ENCODE measurements at regions not wholly inside any gene's neighbourhood (a gene's known extent, or its start where the extent isn't known, plus 50 kb on each side); places are given as distances from the start of the nearest gene placed in this dataset.
"Not testable (repeated sequence)": the region's sequence is repeated elsewhere in the genome, so short reads cannot be mapped to it uniquely, and the experiment has no call there.

DNA sequence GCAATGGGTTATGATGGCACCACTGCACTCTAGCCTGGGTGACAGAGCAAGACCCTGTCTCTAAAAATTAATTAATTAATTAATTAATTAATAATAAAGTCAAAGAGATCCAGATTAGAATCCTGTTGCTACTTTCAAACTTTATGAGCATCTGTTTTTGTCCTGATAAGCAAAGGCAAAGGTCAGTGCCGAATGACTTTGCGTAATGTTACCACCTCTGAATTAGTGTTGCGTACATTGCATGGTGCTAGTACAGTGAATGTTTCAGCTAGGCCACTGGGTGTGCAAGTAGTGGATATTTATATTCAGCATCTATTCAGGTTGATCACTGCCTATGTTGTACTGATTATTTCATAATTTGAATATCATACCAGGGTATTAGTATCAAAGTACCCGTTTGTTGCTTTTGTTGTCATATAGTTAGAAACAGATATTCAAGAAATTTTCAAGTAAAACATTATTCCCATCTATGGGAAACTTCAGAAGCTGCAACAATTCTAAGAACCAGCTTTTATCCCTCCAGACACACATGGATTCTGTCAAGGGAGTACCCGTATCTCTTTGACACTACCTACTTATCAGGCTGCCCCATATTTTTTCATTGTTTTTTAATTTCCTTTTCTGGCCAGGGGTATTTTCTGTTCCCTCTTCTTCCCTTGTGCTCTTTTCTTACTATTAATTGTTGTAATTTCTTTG lies 127.1 kb upstream of the GRM7 start:
- Mint-ChIP-seq H3K36me3 (ENCODE audit: low read depth) (no peaks in the 10 kb centered on the region), H3K4me1 (no peaks in the 10 kb centered on the region), H3K9me3 (peaks cover 4% of the 10 kb centered on the region), H3K4me3 (no peak overlapping the region), H3K27me3 (no peaks in the 10 kb centered on the region), H3K27ac (no peak overlapping the region)
- ChIA-PET POLR2A (no interaction called here), CTCF (interaction anchor here (0.6 kb wide), 1 partner anchor 42 kb away, joined by 3 read pairs; no protein-coding TSS in a partner anchor)
- DNase-seq = no peak

DNA sequence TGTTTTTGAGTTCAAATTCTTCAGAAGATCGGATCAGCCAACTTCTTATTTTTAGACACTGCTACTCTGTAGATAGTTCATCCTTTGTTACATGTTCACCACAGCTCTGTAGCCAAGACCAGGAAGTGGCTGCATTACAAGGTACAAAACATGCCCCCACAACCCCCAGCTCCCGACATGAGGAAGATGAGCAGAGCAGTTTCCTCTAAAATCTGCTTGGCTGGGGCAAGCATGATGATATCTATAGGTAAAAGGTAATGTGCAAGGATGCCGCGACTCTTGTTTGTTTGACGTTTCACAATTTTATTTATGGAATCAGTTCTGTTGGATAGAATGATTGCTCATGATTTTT lies 126.5 kb upstream of the GRM7 start:
- CTCF ChIA-PET = no interaction called here
- Mint-ChIP-seq H3K4me1 (no peaks in the 10 kb centered on the region), H3K27me3 (no peaks in the 10 kb centered on the region), H3K4me3 (no peak overlapping the region), H3K36me3 (ENCODE audit: low read depth) (no peaks in the 10 kb centered on the region), H3K9me3 (peaks cover 4% of the 10 kb centered on the region), H3K27ac (no peak overlapping the region)
- POLR2A ChIA-PET = no interaction called here
- no peak for DNase-seq

DNA sequence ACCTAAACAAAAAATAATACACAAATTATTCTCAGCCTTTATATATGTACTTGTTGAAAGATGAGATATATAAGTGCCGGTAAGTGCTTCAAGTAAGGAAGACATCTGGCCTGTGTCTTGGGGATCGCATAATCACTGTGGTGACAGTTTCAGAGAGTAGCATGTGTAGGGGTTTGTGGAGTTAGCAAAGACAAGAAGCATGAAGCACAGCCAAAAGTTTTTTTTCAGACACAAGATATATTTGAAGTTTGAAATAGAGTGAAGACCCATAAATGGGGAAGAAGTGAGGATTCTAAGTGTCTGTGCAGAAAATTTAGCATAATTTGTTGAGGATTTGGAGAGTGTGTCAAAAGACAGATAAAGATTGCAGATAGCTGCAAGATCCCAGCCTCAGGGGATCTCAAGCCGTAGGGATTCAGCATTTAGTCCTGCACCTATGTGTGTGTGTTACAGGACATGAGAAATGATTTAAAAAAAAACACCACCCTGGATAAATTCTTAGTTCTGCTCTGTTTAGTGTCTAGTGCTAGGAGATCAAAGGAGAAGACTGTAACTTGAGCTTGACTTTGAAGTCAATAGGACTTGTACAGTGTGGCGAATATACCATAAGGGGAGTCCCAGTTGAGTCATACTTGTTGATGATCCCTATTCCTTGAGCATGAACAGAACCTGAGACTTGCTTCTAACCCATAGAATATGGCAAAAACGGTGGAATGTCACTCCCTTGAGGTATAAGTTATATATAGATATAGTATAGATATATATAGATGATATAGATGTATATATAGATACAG lies 123.9 kb upstream of the GRM7 start:
- Mint-ChIP-seq H3K36me3 (ENCODE audit: low read depth) (no peaks in the 10 kb centered on the region), H3K27me3 (no peaks in the 10 kb centered on the region), H3K4me3 (no peak overlapping the region), H3K27ac (no peak overlapping the region), H3K4me1 (no peaks in the 10 kb centered on the region), H3K9me3 (peaks cover 4% of the 10 kb centered on the region)
- DNase-seq = no peak
- ChIA-PET CTCF (no interaction called here), POLR2A (no interaction called here)

DNA sequence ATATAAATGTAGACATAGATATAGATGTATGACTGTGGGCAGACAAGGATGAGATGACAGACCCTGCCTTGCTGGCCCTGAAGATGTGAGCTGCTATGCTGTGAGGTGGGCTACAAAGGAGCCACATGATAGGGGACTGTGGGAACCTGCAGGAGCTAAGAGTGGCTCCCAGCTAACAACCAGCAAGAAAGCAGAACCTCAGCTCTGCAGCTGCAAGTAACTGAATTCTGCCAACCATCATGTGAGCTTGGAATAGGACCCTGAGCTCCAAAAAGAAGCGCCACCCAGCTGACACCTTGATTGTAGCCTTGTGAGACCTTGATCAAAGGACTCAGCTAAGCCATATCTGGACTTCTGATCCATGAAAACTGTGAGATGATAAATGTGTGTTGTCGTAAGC lies 123.3 kb upstream of the GRM7 start:
- no peak overlapping the region for H3K27ac Mint-ChIP-seq
- no peaks in the 10 kb centered on the region for H3K27me3 Mint-ChIP-seq

DNA sequence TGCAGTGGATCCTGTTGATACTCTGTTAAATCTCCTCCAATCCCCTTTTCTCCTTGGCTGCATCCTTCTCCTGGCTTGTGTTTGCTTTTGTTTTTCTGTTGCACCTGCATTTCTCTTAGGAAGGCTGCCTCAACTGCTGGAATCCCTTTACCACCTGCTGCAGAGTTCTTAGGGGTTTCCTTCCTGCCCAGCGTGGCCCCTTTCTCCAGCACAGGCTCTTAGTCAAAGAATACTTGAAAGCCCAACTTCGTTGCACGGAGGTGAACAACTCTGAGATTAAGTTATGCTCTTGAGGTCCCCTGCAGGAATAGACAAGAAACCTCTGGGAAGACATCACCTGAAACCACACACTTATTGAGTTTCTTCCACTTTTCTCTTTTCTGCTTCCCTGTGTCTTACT lies 121.6 kb upstream of the GRM7 start:
- ChIA-PET CTCF (no interaction called here), POLR2A (no interaction called here)
- H3K4me3 Mint-ChIP-seq = no peak overlapping the region
- H3K27me3 Mint-ChIP-seq = no peaks in the 10 kb centered on the region
- H3K4me1 Mint-ChIP-seq = no peaks in the 10 kb centered on the region
- no peaks in the 10 kb centered on the region for H3K36me3 Mint-ChIP-seq (ENCODE audit: low read depth)
- peaks cover 4% of the 10 kb centered on the region for H3K9me3 Mint-ChIP-seq
- DNase-seq = no peak
- H3K27ac Mint-ChIP-seq = no peak overlapping the region

More for the DNA sequence above, 123.3 kb upstream of the GRM7 start:
- no peak for DNase-seq
- Mint-ChIP-seq H3K36me3 (ENCODE audit: low read depth) (no peaks in the 10 kb centered on the region), H3K4me1 (no peaks in the 10 kb centered on the region), H3K4me3 (no peak overlapping the region), H3K9me3 (peaks cover 4% of the 10 kb centered on the region)
- ChIA-PET POLR2A (no interaction called here), CTCF (no interaction called here)

DNA sequence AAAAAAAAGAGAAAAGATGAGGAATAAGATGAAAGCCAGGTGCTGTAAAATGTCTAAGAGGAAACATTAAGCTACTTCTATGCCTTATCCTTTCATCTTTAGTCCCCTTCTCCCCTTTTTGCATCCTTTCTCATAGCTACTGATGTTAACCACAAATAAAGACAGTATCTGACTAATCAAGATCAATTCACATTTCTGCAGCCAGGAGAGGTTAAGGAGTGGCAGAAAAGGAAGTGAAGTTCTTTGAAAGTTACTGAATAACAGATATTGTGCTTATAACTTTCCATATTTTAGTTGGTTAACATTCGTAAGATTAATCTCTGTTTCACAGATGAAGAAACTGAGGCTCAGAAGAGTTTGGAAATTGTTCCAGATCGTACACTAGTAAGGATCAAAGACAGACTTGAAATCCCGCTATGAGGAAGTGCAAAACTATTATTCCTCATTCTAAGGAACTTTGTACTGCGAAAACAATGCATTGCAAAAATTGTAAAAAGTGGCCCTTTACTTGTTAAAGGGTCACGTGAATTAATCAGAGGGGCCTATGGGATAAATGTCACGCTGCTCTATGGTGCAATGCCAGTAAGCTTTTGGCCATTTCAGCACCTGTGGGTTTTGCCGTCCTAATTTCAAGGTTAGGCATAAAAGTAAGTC lies 117.7 kb upstream of the GRM7 start:
- H3K27ac Mint-ChIP-seq = no peak overlapping the region

DNA sequence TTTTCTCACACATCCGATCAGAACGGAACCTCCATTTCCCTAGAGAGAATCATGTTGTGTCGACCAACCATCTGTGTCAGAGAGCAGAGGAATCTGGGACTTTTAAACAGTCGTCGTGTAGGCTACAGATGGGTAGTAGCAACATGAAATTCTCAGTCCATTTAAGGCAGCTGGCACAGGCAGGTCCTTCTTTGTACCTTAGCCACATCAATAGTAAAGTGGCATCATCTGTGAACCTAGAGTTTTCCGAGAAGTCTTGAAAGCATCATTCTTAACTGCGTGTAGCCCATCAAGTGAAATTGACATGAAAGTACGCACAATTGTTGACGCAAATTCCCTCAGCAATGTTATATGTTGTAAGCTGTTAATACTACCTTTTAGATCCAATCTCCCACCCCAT lies 114.5 kb upstream of the GRM7 start:
- H3K27ac Mint-ChIP-seq = no peak overlapping the region
- H3K27me3 Mint-ChIP-seq = no peaks in the 10 kb centered on the region
- no peak for DNase-seq
- CTCF ChIA-PET = no interaction called here
- H3K4me1 Mint-ChIP-seq = no peaks in the 10 kb centered on the region
- no peaks in the 10 kb centered on the region for H3K36me3 Mint-ChIP-seq (ENCODE audit: low read depth)
- H3K9me3 Mint-ChIP-seq = peaks cover 19% of the 10 kb centered on the region
- POLR2A ChIA-PET = no interaction called here
- no peak overlapping the region for H3K4me3 Mint-ChIP-seq

More for the DNA sequence above, 117.7 kb upstream of the GRM7 start:
- Mint-ChIP-seq H3K4me1 (no peaks in the 10 kb centered on the region), H3K4me3 (no peak overlapping the region), H3K27me3 (no peaks in the 10 kb centered on the region), H3K9me3 (peaks cover 17% of the 10 kb centered on the region), H3K36me3 (ENCODE audit: low read depth) (no peaks in the 10 kb centered on the region)
- ChIA-PET CTCF (interaction anchor here (0.7 kb wide), 1 partner anchor 614 kb away, joined by 3 read pairs; no protein-coding TSS in a partner anchor), POLR2A (no interaction called here)
- no peak for DNase-seq

DNA sequence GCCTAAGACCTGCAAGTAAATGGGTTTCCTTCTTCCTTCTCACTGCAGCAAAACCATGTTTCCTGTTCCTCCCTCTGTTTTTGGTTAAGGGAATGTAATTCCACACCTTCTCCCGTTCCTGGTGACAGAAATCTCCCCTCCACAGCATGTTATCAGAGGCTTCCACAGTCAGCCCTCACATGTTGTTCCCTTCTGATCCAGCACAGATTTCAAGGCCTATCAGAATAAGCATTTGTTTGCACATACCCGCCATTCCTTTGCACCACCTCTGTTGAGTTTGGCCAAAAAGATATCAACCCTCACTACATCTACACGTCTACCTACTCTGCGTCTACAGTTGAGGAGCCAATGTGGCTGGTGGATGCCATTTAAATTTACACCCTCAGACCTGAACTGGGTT lies 113.9 kb upstream of the GRM7 start:
- Mint-ChIP-seq H3K27me3 (no peaks in the 10 kb centered on the region), H3K27ac (no peak overlapping the region), H3K4me1 (no peaks in the 10 kb centered on the region), H3K36me3 (ENCODE audit: low read depth) (no peaks in the 10 kb centered on the region), H3K4me3 (no peak overlapping the region), H3K9me3 (peaks cover 19% of the 10 kb centered on the region)
- CTCF ChIA-PET = no interaction called here
- POLR2A ChIA-PET = no interaction called here
- DNase-seq = no peak

DNA sequence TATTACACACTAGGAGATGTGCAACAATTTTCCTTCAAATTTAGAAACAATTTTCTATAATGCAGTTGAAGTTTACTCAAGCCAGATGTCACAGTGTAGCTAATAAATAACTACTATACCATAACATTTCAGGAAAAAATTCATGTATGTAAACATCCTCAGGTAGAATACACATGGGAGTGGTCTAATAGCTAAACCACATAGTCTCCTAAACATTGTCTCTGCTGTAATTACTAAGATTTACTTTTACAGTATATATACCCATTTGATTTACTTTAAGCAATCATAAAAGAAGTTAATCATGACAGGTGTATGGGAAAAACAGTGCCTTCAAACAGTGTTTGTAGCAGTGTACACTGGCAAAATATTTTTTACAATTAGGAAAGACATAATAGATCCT lies 110.1 kb upstream of the GRM7 start:
- POLR2A ChIA-PET = no interaction called here
- no peak for DNase-seq
- Mint-ChIP-seq H3K4me1 (no peaks in the 10 kb centered on the region), H3K4me3 (no peak overlapping the region), H3K27ac (no peak overlapping the region), H3K36me3 (ENCODE audit: low read depth) (no peaks in the 10 kb centered on the region), H3K9me3 (peaks cover 29% of the 10 kb centered on the region), H3K27me3 (no peaks in the 10 kb centered on the region)
- CTCF ChIA-PET = no interaction called here

DNA sequence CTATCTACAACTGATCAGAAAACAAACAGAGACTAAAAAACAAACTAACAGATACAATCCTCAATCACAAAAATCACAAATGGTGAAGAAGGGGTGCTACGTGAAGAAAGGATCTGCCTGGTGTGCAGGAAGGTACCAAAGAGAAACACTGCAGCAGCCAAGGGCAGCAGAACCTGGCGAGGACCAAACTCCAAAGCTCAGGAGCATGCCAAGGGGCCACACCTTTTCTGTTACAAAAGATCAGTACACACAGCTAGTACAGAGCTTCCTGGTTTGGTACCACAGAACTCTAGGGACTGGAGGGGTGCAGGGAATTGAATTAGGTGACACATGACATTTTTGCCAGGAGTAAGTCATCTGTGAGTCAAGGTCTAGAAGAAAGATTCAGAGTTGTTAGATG lies 107.4 kb upstream of the GRM7 start:
- no peaks in the 10 kb centered on the region for H3K4me1 Mint-ChIP-seq
- peaks cover 16% of the 10 kb centered on the region for H3K9me3 Mint-ChIP-seq
- no peak for DNase-seq
- H3K36me3 Mint-ChIP-seq (ENCODE audit: low read depth) = no peaks in the 10 kb centered on the region
- H3K27me3 Mint-ChIP-seq = no peaks in the 10 kb centered on the region
- ChIA-PET CTCF (no interaction called here), POLR2A (no interaction called here)
- no peak overlapping the region for H3K4me3 Mint-ChIP-seq
- no peak overlapping the region for H3K27ac Mint-ChIP-seq

DNA sequence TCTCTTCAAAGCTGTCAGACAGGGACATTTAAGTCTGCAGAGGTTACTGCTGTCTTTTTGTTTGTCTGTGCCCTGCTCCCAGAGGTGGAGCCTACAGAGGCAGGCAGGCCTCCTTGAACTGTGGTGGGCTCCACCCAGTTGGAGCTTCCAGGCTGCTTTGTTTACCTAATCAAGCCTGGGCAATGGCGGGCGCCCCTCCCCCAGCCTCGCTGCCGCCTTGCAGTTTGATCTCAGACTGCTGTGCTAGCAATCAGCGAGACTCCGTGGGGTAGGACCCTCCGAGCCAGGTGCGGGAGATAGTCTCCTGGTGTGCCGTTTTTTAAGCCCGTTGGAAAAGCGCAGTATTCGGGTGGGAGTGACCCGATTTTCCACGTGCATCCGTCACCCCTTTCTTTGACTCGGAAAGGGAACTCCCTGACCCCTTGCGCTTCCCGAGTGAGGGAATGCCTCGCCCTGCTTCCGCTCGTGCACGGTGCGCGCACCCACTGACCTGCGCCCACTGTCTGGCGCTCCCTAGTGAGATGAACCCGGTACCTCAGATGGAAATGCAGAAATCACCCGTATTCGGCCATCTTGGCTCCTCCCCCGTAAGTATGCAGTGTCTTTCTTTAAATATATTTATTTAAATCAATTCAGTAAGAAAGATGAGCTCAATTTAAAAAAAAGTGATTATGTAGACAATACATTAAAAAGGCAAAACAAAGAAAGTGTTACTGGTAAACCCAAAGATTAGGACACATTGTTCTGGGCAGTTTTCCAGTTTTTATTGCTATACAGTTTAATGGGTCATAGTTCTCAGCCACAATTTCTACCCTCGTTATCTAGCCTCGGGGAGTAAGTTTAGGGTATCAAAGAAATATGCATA lies 91.2 kb upstream of the GRM7 start:
- H3K4me1 Mint-ChIP-seq; CTCF ChIA-PET; H3K36me3 Mint-ChIP-seq (ENCODE audit: low read depth); H3K27me3 Mint-ChIP-seq; DNase-seq; H3K27ac Mint-ChIP-seq; H3K9me3 Mint-ChIP-seq; POLR2A ChIA-PET; H3K4me3 Mint-ChIP-seq: not testable (repeated sequence)

DNA sequence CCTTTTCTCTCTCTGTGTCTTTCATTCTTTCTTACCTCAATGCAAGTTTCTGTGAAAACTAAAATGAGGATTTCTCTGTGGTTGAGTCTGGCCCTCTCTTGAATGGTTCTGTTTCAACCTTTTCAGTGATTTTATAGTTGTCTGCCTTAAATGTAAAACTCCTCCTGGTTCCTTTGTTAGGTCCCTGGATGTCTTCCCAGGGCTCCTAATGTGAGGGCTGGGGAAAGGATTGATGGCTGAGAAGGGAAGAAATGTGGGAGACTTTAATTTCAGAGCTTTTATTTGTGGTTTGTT lies 90.6 kb upstream of the GRM7 start:
- DNase-seq = no peak
- CTCF ChIA-PET = no interaction called here
- Mint-ChIP-seq H3K27ac (no peak overlapping the region), H3K4me1 (no peaks in the 10 kb centered on the region), H3K4me3 (no peak overlapping the region), H3K36me3 (ENCODE audit: low read depth) (no peaks in the 10 kb centered on the region), H3K27me3 (no peaks in the 10 kb centered on the region), H3K9me3 (peaks cover 3% of the 10 kb centered on the region)
- POLR2A ChIA-PET = no interaction called here

DNA sequence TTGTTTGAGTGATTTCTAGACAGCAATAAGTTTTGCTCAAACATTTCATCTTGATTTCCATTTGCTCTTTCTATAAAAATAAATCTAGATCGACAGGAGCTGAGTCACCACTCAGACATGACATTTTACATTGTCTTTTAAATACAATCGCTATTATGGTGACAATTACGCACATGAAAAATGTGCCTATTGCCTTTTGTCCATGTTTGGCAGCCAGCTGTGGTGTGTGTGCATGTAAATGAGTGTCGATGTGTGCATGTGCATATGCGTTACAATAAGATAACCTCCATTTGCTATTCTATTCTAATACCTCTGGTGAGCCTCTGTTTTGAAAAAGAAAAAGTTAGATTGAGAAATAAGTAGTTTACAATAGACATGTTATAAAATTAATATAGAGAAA lies 89.7 kb upstream of the GRM7 start:
- POLR2A ChIA-PET = no interaction called here
- Mint-ChIP-seq H3K27me3 (no peaks in the 10 kb centered on the region), H3K9me3 (peaks cover 3% of the 10 kb centered on the region), H3K4me3 (no peak overlapping the region), H3K4me1 (no peaks in the 10 kb centered on the region), H3K36me3 (ENCODE audit: low read depth) (no peaks in the 10 kb centered on the region), H3K27ac (no peak overlapping the region)
- CTCF ChIA-PET = no interaction called here
- no peak for DNase-seq
